IMR-90 (cell line): ENCODE measurements at regions not wholly inside any gene's neighbourhood (a gene's known extent, or its start where the extent isn't known, plus 50 kb on each side); places are given as distances from the start of the nearest gene placed in this dataset.

Experiments used
- ATAC-seq: fragments of 200-7000 bp; cut with Tn5 transposase; 2 replicates; pipeline ENCODE4 v1.9.1; 2020; ENCODE audit warnings: low read depth, mild to moderate bottlenecking, moderate library complexity
- BruUV-seq: library from RNA; stranded (reverse); fragments of 400-500 nt; replicated peaks from 2 replicates; lab custom pipeline; 2021; lab: Mats Ljungman, UMichigan
- CTCF ChIA-PET: fragments of 300-600 bp; formaldehyde crosslinking; extraction: SDS; loops from one replicate; lab custom pipeline; 2021; ENCODE audit warnings: antibody characterized with exemption; lab: Yijun Ruan, JAX
- POLR2A ChIA-PET: fragments of 300-600 bp; sonication (Branson Sonifier 250); formaldehyde crosslinking; loops from one replicate; lab custom pipeline; 2022; ENCODE audit warnings: antibody characterized with exemption; ENCODE audit not compliant: unreplicated experiment; lab: Charles Lee
- DNase-seq: peaks from one replicate; pipeline ENCODE4 v3.0.0; 2013
- H2AFZ ChIP-seq: replicated peaks from 2 replicates; pipeline ENCODE3; 2013; ENCODE audit warnings: low read length, mild to moderate bottlenecking; ENCODE audit not compliant: poor library complexity
- H2AK5ac ChIP-seq: 2 replicates; pipeline ENCODE4 v1.6.1; 2013; ENCODE audit warnings: low read depth, low read length, inconsistent platforms
- H2AK9ac ChIP-seq: replicated peaks from 2 replicates; pipeline ENCODE3; 2013; ENCODE audit warnings: mild to moderate bottlenecking, low read depth, low read length, moderate library complexity; ENCODE audit not compliant: poor library complexity
- H2BK120ac ChIP-seq: 2 replicates; pipeline ENCODE4 v1.6.1; 2013; ENCODE audit warnings: low read depth, low read length, inconsistent platforms
- H2BK15ac ChIP-seq: 3 replicates; pipeline ENCODE4 v1.6.1; 2013; ENCODE audit warnings: low read depth, low read length, inconsistent platforms
- H2BK20ac ChIP-seq: 2 replicates; pipeline ENCODE4 v1.6.1; 2013; ENCODE audit warnings: low read depth, mild to moderate bottlenecking, inconsistent platforms, low read length, moderate library complexity
- H2BK5ac ChIP-seq: 2 replicates; pipeline ENCODE4 v1.6.1; 2013; ENCODE audit warnings: mild to moderate bottlenecking, low read depth, low read length, inconsistent platforms; ENCODE audit not compliant: poor library complexity, severe bottlenecking
- H3K14ac ChIP-seq: replicated peaks from 2 replicates; pipeline ENCODE4 v1.6.1; 2013; ENCODE audit warnings: low read depth, low read length, inconsistent platforms
- H3K18ac ChIP-seq: 2 replicates; pipeline ENCODE4 v1.6.1; 2013; ENCODE audit warnings: low read depth, low read length, control low read depth
- H3K23ac ChIP-seq: 2 replicates; pipeline ENCODE4 v1.6.1; 2013; ENCODE audit warnings: low read depth, low read length, inconsistent platforms
- H3K27ac ChIP-seq: 2 replicates; pipeline ENCODE4 v1.5.1; 2013; ENCODE audit warnings: mild to moderate bottlenecking, control low read depth, low read length; ENCODE audit not compliant: insufficient read depth
- H3K27me3 ChIP-seq: 2 replicates; pipeline ENCODE4 v1.6.1; 2013; ENCODE audit warnings: low read length; ENCODE audit not compliant: control insufficient read depth, insufficient read depth
- H3K36me3 ChIP-seq: 2 replicates; pipeline ENCODE4 v1.6.1; 2013; ENCODE audit warnings: low read length, mixed read lengths; ENCODE audit not compliant: control insufficient read depth, insufficient read depth
- H3K4ac ChIP-seq: 2 replicates; pipeline ENCODE4 v1.6.1; 2013; ENCODE audit warnings: low read depth, low read length, inconsistent platforms
- H3K4me1 ChIP-seq: 2 replicates; pipeline ENCODE4 v1.6.1; 2013; ENCODE audit warnings: low read length, mixed read lengths; ENCODE audit not compliant: control insufficient read depth, insufficient read depth
- H3K4me2 ChIP-seq: 2 replicates; pipeline ENCODE4 v1.6.1; 2013; ENCODE audit warnings: low read depth, mild to moderate bottlenecking, control low read depth, low read length, moderate library complexity
- H3K4me3 ChIP-seq: 2 replicates; pipeline ENCODE4 v1.5.1; 2013; ENCODE audit warnings: low read depth, mild to moderate bottlenecking, control low read depth, low read length, moderate library complexity; ENCODE audit not compliant: insufficient read depth
- H3K56ac ChIP-seq: 2 replicates; pipeline ENCODE4 v1.6.1; 2013; ENCODE audit warnings: low read length, inconsistent platforms; ENCODE audit not compliant: insufficient read depth; ENCODE audit errors: extremely low read depth
- H3K79me1 ChIP-seq, 2 experiments: 2 replicates each; pipeline ENCODE4 v1.6.1; 2013; ENCODE audit warnings: low read length in 2 of 2, inconsistent platforms in 1 of 2, low read depth in 1 of 2
- H3K9ac ChIP-seq: 2 replicates; pipeline ENCODE4 v1.6.1; 2013; ENCODE audit warnings: low read depth, low read length, control low read depth
- H3K9me1 ChIP-seq: 2 replicates; pipeline ENCODE4 v1.6.1; 2013; ENCODE audit warnings: low read length, inconsistent platforms; ENCODE audit not compliant: insufficient read depth
- H3K9me3 ChIP-seq: 2 replicates; pipeline ENCODE4 v1.6.1; 2013; ENCODE audit warnings: low read length; ENCODE audit not compliant: control insufficient read depth, insufficient read depth
- H4K20me1 ChIP-seq: 2 replicates; pipeline ENCODE4 v1.6.1; 2013; ENCODE audit warnings: low read length, inconsistent platforms; ENCODE audit not compliant: insufficient read depth
- H4K5ac ChIP-seq: 2 replicates; pipeline ENCODE4 v1.6.1; 2013; ENCODE audit warnings: mild to moderate bottlenecking, low read depth, low read length, control low read depth
- H4K8ac ChIP-seq, 2 experiments: 2 replicates each; pipeline ENCODE4 v1.6.1; 2013; ENCODE audit warnings: low read depth in 2 of 2, low read length in 2 of 2, control low read depth in 1 of 2, inconsistent platforms in 1 of 2
- H4K91ac ChIP-seq: 2 replicates; pipeline ENCODE4 v1.6.1; 2013; ENCODE audit warnings: low read depth, low read length, inconsistent platforms; ENCODE audit not compliant: insufficient read depth
- BHLHE40 ChIP-seq: fragments of 150-350 bp; IDR thresholded peaks from 2 replicates; pipeline ENCODE4 v1.6.1; 2016; ENCODE audit warnings: mild to moderate bottlenecking, low read depth, low read length
- RCOR1 ChIP-seq: IDR thresholded peaks from 2 replicates; pipeline ENCODE4 v1.6.1; 2012; ENCODE audit warnings: mild to moderate bottlenecking, low read length, improper control_type of control experiment; ENCODE audit not compliant: insufficient replicate concordance
- WGBS, 2 experiments: methylation state at CpG; one replicate each; pipeline versions ENCODE4 v1.1.5 to v1.1.7; 2013; ENCODE audit warnings: missing lambda C conversion rate in 2 of 2; ENCODE audit not compliant: insufficient read length in 1 of 2; ENCODE audit errors: extremely low coverage in 2 of 2; 5-methylcytosine and 5-hydroxymethylcytosine counted together
- dilution Hi-C: fragments of 300-500 bp; cut with HindIII; formaldehyde crosslinking; loops from one replicate; pipeline ENCODE4 v1.14.3; 2018; ENCODE audit warnings: low sequenced_read_pairs; ENCODE audit not compliant: unreplicated experiment
- in situ Hi-C: fragments of 300-500 bp; cut with MboI; formaldehyde crosslinking; loops from 3 replicates; pipeline ENCODE4 v1.14.3; 2019; ENCODE audit warnings: low sequenced_read_pairs, inconsistent platforms, mixed read lengths
- intact Hi-C: fragments of 100-400 bp; cut with micrococcal nuclease; formaldehyde crosslinking; loops from 2 replicates; pipeline ENCODE4 v1.10.0; 2022

DNA sequence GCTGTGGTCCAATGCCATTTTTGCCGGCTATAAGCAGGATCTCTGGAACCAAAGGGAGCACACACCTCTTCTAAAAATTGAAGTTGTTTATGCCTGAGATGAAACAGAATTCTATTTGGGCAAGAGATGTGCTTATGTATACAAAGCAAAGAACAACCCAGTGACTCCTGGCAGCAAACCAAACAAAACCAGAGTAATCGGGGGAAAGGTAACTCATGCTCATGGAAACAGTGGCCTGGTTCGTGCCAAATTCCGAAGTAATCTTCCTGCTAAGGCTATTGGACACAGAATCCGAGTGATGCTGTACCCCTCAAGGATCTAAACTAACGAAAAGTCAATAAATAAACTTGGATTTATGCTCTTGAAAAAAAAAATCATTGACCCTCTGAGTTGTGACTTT is 178.7 kb downstream of the CEMIP2 start:
- Histone ChIP-seq H3K27ac (no peak overlapping the region), H3K9ac (no peak overlapping the region), H2BK20ac (no peak overlapping the region), H3K36me3 (no peaks in the 10 kb centered on the region), H2BK120ac (no peak overlapping the region), H3K4ac (no peak overlapping the region), H3K79me1 (no peaks in the 10 kb centered on the region), H4K8ac (no peak overlapping the region), H3K4me1 (no peaks in the 10 kb centered on the region), H3K23ac (no peak overlapping the region), H2AFZ (no peak overlapping the region), H2BK15ac (no peak overlapping the region), H3K9me1 (no peaks in the 10 kb centered on the region), H2BK5ac (no peak overlapping the region), H2AK5ac (no peak overlapping the region), H4K91ac (no peak overlapping the region), H3K27me3 (no peaks in the 10 kb centered on the region), H3K18ac (no peak overlapping the region), H4K5ac (no peak overlapping the region), H2AK9ac (no peak overlapping the region), H3K4me2 (no peak overlapping the region), H3K14ac (no peak overlapping the region), H3K56ac (no peak overlapping the region), H3K9me3 (no peaks in the 10 kb centered on the region), H3K4me3 (no peak overlapping the region), H4K20me1 (no peaks in the 10 kb centered on the region)
- 90% methylated on average over 2 of the region's 6 CpGs; no CpG with 5 or more reads in 1 of the 2 experiments for WGBS, 2 experiments
- dilution Hi-C loops (no loop called here), in situ Hi-C loops (no loop called here), intact Hi-C loops (loop anchor here (10.0 kb wide), 1 partner anchor 65 kb away; no protein-coding TSS in a partner anchor)
- DNase-seq (no peak), ATAC-seq (no peak)
- TF ChIP-seq BHLHE40, result no peak
- TF ChIP-seq RCOR1, result no peak
- no TSS peak for BruUV-seq
- CTCF ChIA-PET, result no interaction called here
- POLR2A ChIA-PET, result no interaction called here
